Small intestine (tissue), 7 donors: ENCODE measurements at regions not wholly inside any gene's neighbourhood (a gene's known extent, or its start where the extent isn't known, plus 50 kb on each side); places are given as distances from the start of the nearest gene placed in this dataset.

Experiments
- DNase-seq, 2 donors: peaks; one replicate each; pipeline versions ENCODE4 v3.0.0 to v3.0.0-alpha.2; 2013
- FAIRE-seq: peaks from 2 replicates; lab custom pipeline; 2012; peaks lifted over from hg19 to GRCh38; lab: Jason Lieb, UNC
- H3K27ac ChIP-seq, 3 donors: one replicate each; pipeline ENCODE4 v1.5.1; 2013; ENCODE audit warnings: low read length in 2 of 3, mild to moderate bottlenecking in 2 of 3, control low read depth in 1 of 3, inconsistent platforms in 1 of 3, low read depth in 1 of 3, moderate library complexity in 1 of 3
- H3K27me3 ChIP-seq, 3 donors: one replicate each; pipeline ENCODE4 v1.6.1; 2013; ENCODE audit warnings: low read length in 3 of 3, inconsistent platforms in 1 of 3; ENCODE audit not compliant: control insufficient read depth in 3 of 3, insufficient read depth in 3 of 3
- H3K36me3 ChIP-seq, 3 donors: one replicate each; pipeline ENCODE4 v1.6.1; 2013; ENCODE audit warnings: low read length in 3 of 3, inconsistent platforms in 1 of 3, low read depth in 1 of 3, mild to moderate bottlenecking in 1 of 3, moderate library complexity in 1 of 3; ENCODE audit not compliant: control insufficient read depth in 3 of 3, insufficient read depth in 2 of 3
- H3K4me1 ChIP-seq, 3 donors: one replicate each; pipeline ENCODE4 v1.6.1; 2013; ENCODE audit warnings: low read length in 2 of 3, inconsistent platforms in 1 of 3, low read depth in 1 of 3, mild to moderate bottlenecking in 1 of 3, moderate library complexity in 1 of 3; ENCODE audit not compliant: control insufficient read depth in 3 of 3, insufficient read depth in 2 of 3
- H3K4me3 ChIP-seq, 3 donors: one replicate each; pipeline ENCODE4 v1.5.1; 2013; ENCODE audit warnings: low read length in 3 of 3, control low read depth in 1 of 3, inconsistent platforms in 1 of 3, low read depth in 1 of 3, mild to moderate bottlenecking in 1 of 3, moderate library complexity in 1 of 3
- H3K9me3 ChIP-seq, 2 donors: one replicate each; pipeline ENCODE4 v1.6.1; 2013; ENCODE audit warnings: low read depth in 1 of 2, low read length in 1 of 2; ENCODE audit not compliant: control insufficient read depth in 2 of 2, insufficient read depth in 1 of 2
- WGBS, 3 donors: extraction: QIAGEN DNeasy Blood & Tissue Kit; methylation state at CpG; one replicate each; pipeline ENCODE4 v1.1.7; 2013; 5-methylcytosine and 5-hydroxymethylcytosine counted together
- donor health status: healthy with polysubstance abuse.
- donor health status: control.
- donor health status: control.
- donor health status: Bipolar disorder and iron deficiency.
- donor health status: healthy.

DNA sequence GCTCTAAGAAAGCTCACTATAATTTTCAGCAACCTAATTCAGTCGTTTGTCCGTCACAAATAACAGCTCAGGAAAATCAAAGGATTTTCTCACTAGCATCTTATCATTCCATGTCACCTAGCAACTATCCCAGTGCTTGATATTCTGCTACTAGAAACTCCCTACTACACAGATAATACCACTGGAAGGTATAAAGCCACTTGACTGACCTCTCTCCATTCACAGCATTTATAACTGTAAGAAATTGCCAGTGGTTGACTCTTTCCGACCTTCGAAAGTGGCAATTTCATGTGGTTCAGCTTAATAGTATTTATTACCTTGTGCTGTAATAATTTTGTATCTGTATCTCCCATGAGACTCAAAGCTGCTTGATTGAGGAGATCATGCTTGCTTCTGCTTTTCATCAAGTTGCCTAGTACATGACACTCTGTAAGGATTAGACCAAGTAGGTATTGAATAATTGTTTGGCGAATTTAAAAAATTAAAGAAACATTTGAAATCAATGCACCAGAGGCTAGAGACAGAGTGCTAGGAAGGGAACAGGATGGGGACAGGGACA, 79.6 kb upstream of the TACR1 start:
- DNase-seq (no peak), FAIRE-seq (no peak)
- Histone ChIP-seq H3K36me3 (no peaks in the 10 kb centered on the region), H3K27me3 (peaks cover 0 to 2% (median 0%) of the 10 kb centered on the region in 3 donors), H3K4me1 (no peaks in the 10 kb centered on the region), H3K4me3 (no peak overlapping the region), H3K27ac (no peak overlapping the region), H3K9me3 (no peaks in the 10 kb centered on the region)
- WGBS, 3 donors = 63 to 82% (median 69%) methylated on average over 5 of the region's 5 CpGs

DNA sequence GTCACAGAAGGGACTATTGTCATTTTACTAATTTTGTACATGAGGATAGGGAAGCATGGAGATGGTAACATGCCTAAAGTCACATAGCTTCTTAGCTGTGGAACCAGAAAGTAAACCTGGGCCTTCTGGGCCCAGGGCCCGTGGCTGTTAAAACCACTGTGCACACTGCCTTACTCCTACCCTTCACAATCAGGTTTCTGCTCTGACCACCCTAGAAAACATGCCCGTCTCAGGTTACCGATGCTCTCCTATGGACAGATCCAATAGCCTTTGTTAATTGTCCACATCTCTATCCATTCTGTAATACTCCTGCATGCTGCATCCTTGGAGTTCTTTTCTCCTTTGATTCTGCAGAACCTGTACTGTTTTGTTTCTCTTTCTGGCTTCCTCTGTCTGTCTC, 79.0 kb upstream of the TACR1 start:
- no peak for FAIRE-seq

DNA sequence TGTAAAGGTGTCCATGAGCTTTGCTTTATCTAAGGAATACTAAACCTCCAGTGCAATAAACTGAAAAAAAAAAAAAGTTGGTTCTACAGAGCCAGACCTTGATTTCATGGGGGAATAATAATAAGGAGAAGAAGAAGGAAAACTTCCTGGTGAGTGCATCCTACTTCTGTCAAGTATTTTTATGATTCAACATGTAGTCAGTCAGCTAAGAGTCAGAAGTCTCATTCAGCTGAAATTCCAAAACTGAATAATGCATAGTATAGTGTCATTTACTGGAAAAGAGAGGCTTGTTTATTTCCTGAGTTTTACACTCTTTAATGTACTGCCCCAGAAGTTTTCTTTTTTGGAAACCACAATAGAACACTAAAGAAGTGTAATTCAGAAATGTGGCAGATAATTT, 77.8 kb upstream of the TACR1 start:
- Histone ChIP-seq H3K27ac (no peak overlapping the region), H3K9me3 (no peaks in the 10 kb centered on the region), H3K4me1 (no peaks in the 10 kb centered on the region), H3K36me3 (no peaks in the 10 kb centered on the region), H3K27me3 (no peaks in the 10 kb centered on the region), H3K4me3 (no peak overlapping the region)
- FAIRE-seq (no peak), DNase-seq (peak in 1 of 2 donors; percentile 11)

More for the DNA sequence above, 79.0 kb upstream of the TACR1 start:
- Histone ChIP-seq H3K9me3 (no peaks in the 10 kb centered on the region), H3K36me3 (no peaks in the 10 kb centered on the region), H3K27me3 (peaks cover 0 to 2% (median 0%) of the 10 kb centered on the region in 3 donors), H3K4me3 (no peak overlapping the region), H3K4me1 (no peaks in the 10 kb centered on the region), H3K27ac (no peak overlapping the region)
- 74 to 76% (median 74%) methylated on average over 3 of the region's 3 CpGs for WGBS, 3 donors
- no peak for DNase-seq

DNA sequence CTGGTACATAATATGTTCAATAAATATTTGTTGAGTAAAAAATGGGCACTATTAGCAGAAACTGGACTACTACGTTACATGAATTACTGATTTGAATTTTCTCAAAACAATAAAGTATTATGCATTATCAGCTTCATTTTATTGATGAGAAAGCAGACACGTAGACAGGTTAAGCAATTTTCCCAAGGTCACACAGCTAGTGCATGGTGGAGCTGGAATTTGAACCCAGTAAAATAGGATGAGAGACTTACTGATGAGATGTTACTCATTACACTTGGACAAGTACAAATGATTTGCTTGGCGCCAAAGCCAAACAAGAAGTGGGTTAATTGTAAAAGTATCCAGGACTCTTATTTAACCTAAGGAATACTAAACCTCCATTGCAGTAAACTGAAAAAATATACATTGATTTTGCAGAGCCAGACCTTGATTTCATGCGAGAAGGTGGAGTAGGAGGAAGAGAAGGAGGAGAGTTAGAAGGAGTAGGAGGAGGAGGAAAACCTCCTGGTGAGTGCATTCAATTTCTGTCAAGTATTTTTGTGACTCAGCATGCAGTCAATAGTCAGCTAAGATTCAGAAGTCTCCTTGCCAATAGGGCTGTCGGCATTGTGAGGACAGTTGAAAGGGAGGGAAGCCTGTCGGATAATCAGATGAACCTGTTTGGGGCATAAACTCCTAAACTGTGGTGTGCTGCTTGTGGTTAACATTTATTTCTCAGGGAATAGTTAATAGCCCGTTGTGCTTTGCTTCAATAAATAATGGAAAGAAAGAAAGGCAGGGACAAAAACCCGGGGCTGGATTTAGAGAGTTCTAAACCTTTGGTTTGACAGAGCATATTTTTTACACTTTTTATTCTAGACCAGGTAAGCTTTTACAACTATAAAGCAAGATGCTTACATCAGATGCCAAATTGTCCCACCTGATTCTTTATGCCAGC, 77.0 kb upstream of the TACR1 start:
- H3K4me1 ChIP-seq = no peaks in the 10 kb centered on the region
- H3K36me3 ChIP-seq = no peaks in the 10 kb centered on the region
- no peak overlapping the region for H3K27ac ChIP-seq
- H3K4me3 ChIP-seq = no peak overlapping the region
- FAIRE-seq = no peak
- 42 to 58% (median 47%) methylated on average over 8 of the region's 8 CpGs for whole genome bisulfite sequencing, 3 donors
- no peaks in the 10 kb centered on the region for H3K9me3 ChIP-seq
- H3K27me3 ChIP-seq = no peaks in the 10 kb centered on the region
- DNase-seq = peak in 1 of 2 donors; percentile 32

DNA sequence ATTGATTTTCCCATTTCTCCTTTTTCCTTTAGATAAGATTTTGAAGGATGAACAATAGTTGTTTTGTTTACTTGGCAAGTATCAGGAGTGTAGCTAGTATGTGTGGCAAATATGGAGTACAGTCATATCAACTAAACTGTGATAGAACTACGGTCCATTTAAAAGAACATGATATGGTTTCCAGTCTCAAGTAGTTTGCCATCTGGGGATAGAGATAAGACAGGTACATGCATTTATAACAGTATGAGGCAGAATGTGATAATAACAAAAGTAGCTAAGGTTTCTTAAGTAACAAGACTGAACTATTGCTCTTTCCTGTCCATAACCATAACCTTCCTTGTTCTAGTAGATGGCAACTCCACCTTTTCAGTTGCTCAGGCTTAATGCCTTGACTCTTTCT, 75.6 kb upstream of the TACR1 start:
- no peak overlapping the region for H3K27ac ChIP-seq
- H3K27me3 ChIP-seq = no peaks in the 10 kb centered on the region
- H3K4me3 ChIP-seq = no peak overlapping the region
- no peak for FAIRE-seq
- 53 to 86% (median 60%) methylated on average over 1 of the region's 1 CpG for WGBS, 3 donors
- H3K9me3 ChIP-seq = no peaks in the 10 kb centered on the region
- H3K4me1 ChIP-seq = no peaks in the 10 kb centered on the region
- no peaks in the 10 kb centered on the region for H3K36me3 ChIP-seq
- no peak for DNase-seq

DNA sequence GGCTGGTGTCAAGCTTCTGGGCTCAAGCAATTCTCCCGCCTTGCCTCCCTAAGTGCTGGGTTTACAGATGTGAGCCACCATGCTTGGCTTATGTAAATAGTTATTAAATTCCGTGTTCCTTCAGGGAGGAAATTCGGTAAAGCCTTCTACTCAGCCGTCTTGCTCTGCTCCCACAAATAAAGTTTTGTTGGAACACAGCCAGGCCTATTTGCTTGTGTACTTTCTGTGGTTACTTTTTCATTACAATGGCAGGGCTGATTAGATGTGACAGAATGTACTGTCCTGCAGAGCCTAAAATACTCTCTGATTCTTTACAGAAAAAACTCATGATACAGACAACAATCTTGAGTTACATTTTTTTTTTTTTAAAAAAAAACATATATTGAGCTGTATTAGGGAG, 68.8 kb upstream of the TACR1 start:
- Histone ChIP-seq H3K4me1 (no peaks in the 10 kb centered on the region), H3K9me3 (no peaks in the 10 kb centered on the region), H3K27ac (no peak overlapping the region), H3K4me3 (no peak overlapping the region), H3K27me3 (no peaks in the 10 kb centered on the region), H3K36me3 (no peaks in the 10 kb centered on the region)
- FAIRE-seq = no peak
- 64 to 80% (median 68%) methylated on average over 4 of the region's 4 CpGs for WGBS, 3 donors
- DNase-seq = no peak

DNA sequence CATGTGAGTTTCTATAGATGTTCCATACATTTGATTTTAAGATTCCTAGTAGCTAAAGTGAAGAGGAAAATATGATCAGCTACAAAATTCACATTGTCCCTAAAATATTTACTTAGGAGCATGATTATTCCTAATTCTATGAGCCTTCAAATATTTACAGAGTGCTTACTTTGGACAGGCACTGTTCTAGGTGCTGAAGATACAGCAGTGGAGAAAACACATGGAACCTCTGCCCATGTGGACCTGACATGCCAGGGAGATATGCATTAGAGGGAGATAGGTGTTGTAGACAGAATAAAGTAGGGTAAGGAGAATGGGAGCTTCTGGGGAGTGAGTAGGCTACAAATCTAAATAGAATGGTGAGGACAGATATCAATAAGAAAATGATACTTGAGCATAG, 62.6 kb upstream of the TACR1 start:
- H3K4me3 ChIP-seq = no peak overlapping the region
- peaks cover 0 to 11% of the 10 kb centered on the region in 2 donors for H3K9me3 ChIP-seq
- DNase-seq (no peak), FAIRE-seq (no peak)
- no peaks in the 10 kb centered on the region for H3K27me3 ChIP-seq
- no peaks in the 10 kb centered on the region for H3K36me3 ChIP-seq
- no peaks in the 10 kb centered on the region for H3K4me1 ChIP-seq
- H3K27ac ChIP-seq = no peak overlapping the region

DNA sequence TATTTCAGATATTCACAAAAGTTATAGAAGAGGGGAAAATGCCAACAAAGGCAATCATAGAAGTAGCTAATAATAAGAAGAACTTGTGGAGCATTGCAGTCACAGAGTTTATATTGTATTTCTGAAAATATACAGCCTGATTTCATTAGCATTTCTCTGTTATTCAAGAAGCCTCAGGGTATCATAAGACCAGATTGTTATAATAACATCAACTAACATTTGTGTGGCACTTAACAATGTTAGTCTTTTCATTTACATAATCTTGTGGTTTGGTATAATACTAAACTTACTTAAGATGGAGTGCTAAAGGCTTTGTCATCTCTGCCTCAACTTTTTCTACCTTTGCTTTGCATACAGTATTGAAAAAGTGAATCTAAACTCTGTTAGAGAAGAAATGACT, 61.6 kb upstream of the TACR1 start:
- Histone ChIP-seq H3K4me1 (no peaks in the 10 kb centered on the region), H3K27ac (no peak overlapping the region), H3K4me3 (no peak overlapping the region), H3K9me3 (peaks cover 0 to 11% of the 10 kb centered on the region in 2 donors), H3K36me3 (no peaks in the 10 kb centered on the region), H3K27me3 (no peaks in the 10 kb centered on the region)
- FAIRE-seq (no peak), DNase-seq (no peak)
